Endothelial cell (in vitro differentiated cells): ENCODE measurements at regions not wholly inside any gene's neighbourhood (a gene's known extent, or its start where the extent isn't known, plus 50 kb on each side); places are given as distances from the start of the nearest gene placed in this dataset.
"Not testable (repeated sequence)": the region's sequence is repeated elsewhere in the genome, so short reads cannot be mapped to it uniquely, and the experiment has no call there.

Experiments
- DNase-seq: peaks from one replicate; pipeline ENCODE4 v3.0.0; 2021; ENCODE audit warnings: low spot score
- H3K27ac Mint-ChIP-seq: one replicate; pipeline ENCODE4 v1.8.0; 2021; ENCODE audit warnings: mixed read lengths, inconsistent platforms; ENCODE audit not compliant: unreplicated experiment
- H3K27me3 Mint-ChIP-seq: one replicate; pipeline ENCODE4 v1.8.0; 2021; ENCODE audit warnings: mild to moderate bottlenecking, moderate library complexity, mixed read lengths, inconsistent platforms; ENCODE audit not compliant: unreplicated experiment
- H3K36me3 Mint-ChIP-seq: one replicate; pipeline ENCODE4 v1.8.0; 2021; ENCODE audit warnings: mild to moderate bottlenecking, low read depth, mixed read lengths, inconsistent platforms; ENCODE audit not compliant: unreplicated experiment
- H3K4me1 Mint-ChIP-seq: one replicate; pipeline ENCODE4 v1.8.0; 2021; ENCODE audit warnings: mild to moderate bottlenecking, mixed read lengths, inconsistent platforms; ENCODE audit not compliant: unreplicated experiment
- H3K4me3 Mint-ChIP-seq: one replicate; pipeline ENCODE4 v1.8.0; 2021; ENCODE audit warnings: mild to moderate bottlenecking, mixed read lengths, inconsistent platforms; ENCODE audit not compliant: unreplicated experiment
- H3K9me3 Mint-ChIP-seq: one replicate; pipeline ENCODE4 v1.8.0; 2021; ENCODE audit warnings: mixed read lengths, inconsistent platforms; ENCODE audit not compliant: unreplicated experiment
- TF ChIP-seq, protein P1 (sequence below): fragments of 200-600 bp; sonication (generic); IDR thresholded peaks from one replicate; pipeline ENCODE4 v1.5.0; 2021; ENCODE audit warnings: antibody characterized with exemption; ENCODE audit not compliant: unreplicated experiment

DNA sequence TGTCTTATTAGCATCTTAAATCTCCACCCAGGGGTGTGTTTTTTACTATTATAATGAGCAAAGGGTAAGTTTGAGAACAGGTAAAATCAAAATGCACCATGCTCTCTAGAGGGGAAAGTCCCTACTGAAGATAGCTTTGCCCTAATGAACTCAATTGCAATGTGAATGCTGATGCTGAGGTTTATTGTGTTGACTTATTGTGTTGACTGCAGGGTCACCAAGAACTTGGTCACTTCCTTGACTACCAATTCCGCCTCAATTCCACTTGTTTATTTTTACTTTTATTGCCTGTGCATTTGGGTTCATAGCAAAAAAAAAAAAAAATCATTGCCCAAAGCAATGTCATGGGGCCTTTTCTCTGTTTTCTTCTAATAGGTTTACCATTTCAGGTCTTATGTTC lies 67.7 kb upstream of the SRD5A3 start:
- peaks cover 9% of the 10 kb centered on the region for H3K36me3 Mint-ChIP-seq
- no peak overlapping the region for H3K4me3 Mint-ChIP-seq
- H3K9me3 Mint-ChIP-seq: no peaks in the 10 kb centered on the region
- no peak for DNase-seq
- H3K27ac Mint-ChIP-seq: no peak overlapping the region
- peaks cover 2% of the 10 kb centered on the region for H3K27me3 Mint-ChIP-seq
- TF ChIP-seq, protein P1, sequence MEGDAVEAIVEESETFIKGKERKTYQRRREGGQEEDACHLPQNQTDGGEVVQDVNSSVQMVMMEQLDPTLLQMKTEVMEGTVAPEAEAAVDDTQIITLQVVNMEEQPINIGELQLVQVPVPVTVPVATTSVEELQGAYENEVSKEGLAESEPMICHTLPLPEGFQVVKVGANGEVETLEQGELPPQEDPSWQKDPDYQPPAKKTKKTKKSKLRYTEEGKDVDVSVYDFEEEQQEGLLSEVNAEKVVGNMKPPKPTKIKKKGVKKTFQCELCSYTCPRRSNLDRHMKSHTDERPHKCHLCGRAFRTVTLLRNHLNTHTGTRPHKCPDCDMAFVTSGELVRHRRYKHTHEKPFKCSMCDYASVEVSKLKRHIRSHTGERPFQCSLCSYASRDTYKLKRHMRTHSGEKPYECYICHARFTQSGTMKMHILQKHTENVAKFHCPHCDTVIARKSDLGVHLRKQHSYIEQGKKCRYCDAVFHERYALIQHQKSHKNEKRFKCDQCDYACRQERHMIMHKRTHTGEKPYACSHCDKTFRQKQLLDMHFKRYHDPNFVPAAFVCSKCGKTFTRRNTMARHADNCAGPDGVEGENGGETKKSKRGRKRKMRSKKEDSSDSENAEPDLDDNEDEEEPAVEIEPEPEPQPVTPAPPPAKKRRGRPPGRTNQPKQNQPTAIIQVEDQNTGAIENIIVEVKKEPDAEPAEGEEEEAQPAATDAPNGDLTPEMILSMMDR: no peak
- H3K4me1 Mint-ChIP-seq: peaks cover 13% of the 10 kb centered on the region

DNA sequence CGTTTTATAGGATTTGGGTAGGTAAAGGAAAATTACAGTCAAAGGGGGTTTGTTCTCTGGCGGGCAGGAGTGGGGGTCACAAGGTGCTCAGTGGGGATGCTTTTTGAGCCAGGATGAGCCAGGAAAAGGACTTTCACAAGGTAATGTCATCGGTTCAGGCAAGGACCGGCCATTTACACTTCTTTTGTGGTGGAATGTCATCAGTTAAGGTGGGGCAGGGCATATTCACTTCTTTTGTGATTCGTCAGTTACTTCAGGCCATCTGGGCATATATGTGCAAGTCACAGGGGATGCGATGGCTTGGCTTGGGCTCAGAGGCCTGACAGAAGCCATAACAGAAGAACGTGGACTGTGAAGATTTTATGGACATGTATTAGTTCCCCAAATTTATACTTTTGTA lies 65.6 kb upstream of the SRD5A3 start:
- DNase-seq, H3K4me1 Mint-ChIP-seq, H3K27me3 Mint-ChIP-seq, H3K27ac Mint-ChIP-seq, H3K9me3 Mint-ChIP-seq, H3K36me3 Mint-ChIP-seq, H3K4me3 Mint-ChIP-seq: not testable (repeated sequence)

DNA sequence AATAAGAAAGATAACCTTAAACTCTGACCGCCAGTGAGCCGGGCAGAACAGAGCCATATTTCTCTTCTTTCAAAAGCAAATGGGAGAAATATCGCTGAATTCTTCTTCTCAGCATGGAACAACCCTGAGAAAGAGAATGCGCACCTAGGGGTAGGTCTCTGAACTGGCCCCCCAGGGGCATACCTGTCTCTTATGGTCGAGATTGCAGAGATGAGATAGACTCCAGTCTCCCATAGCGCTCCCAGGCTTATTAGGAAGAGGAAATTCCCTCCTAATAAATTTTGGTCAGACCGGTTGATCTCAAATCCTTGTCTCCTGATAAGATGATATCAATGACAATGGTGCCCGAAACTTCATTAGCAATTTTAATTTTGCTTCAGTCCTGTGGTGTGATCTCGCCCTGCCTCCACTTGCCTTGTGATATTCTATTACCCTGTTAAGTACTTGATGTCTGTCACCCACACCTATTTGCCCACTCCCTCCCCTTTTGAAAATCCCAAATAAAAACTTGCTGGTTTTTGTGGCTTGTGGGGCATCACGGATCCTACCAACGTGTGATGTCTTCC lies 64.8 kb upstream of the SRD5A3 start:
- H3K36me3 Mint-ChIP-seq, H3K27ac Mint-ChIP-seq, H3K27me3 Mint-ChIP-seq, DNase-seq, H3K4me1 Mint-ChIP-seq, H3K4me3 Mint-ChIP-seq, H3K9me3 Mint-ChIP-seq: not testable (repeated sequence)

DNA sequence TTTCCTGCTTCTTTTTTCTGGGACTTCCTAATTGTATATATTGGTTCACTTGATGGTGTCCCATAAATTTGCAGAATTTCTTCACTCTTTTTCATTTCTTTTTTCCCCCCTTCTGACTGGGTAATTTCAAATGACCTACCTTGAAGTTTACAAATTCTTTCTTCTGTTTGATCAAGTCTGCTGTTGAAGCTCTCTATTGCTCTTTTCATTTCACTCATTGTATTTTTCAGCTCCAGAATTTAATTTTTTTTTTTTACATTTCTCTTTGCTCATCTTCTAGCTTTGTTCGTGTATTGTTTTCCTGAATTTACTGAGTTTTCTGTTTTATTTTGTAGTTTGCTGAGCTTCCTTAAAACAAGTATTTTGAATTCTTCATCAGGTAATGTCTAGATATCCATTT lies 61.7 kb upstream of the SRD5A3 start:
- Mint-ChIP-seq H3K27ac (no peak overlapping the region), H3K36me3 (peaks cover 9% of the 10 kb centered on the region), H3K27me3 (no peaks in the 10 kb centered on the region), H3K4me3 (no peak overlapping the region), H3K9me3 (peaks cover 5% of the 10 kb centered on the region), H3K4me1 (no peaks in the 10 kb centered on the region)
- DNase-seq: no peak
- TF ChIP-seq, protein P1: no peak

DNA sequence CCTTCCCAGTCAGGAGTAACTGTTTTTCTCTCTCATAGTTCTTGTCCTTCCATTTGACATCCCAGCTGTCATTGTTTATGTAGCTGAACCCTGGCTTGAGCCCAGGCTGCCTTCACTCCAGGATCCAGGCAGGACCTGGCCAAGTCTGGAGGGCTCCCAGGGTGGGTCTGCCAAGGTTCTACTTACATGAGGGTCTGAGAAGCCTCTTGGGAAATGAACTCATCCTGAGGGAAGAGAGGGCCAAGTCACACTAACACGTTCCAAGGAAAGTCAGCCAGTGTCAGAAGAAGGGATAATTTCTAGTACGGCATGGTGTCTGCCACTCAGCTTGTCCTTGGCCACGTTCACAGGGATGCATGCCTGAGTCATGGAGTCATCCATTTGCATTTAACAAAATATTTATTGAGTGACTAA lies 54.8 kb upstream of the SRD5A3 start:
- Mint-ChIP-seq H3K36me3 (no peaks in the 10 kb centered on the region), H3K27ac (no peak overlapping the region), H3K9me3 (no peaks in the 10 kb centered on the region), H3K4me3 (no peak overlapping the region), H3K4me1 (peaks cover 7% of the 10 kb centered on the region), H3K27me3 (no peaks in the 10 kb centered on the region)
- DNase-seq: no peak
- TF ChIP-seq, protein P1: no peak

DNA sequence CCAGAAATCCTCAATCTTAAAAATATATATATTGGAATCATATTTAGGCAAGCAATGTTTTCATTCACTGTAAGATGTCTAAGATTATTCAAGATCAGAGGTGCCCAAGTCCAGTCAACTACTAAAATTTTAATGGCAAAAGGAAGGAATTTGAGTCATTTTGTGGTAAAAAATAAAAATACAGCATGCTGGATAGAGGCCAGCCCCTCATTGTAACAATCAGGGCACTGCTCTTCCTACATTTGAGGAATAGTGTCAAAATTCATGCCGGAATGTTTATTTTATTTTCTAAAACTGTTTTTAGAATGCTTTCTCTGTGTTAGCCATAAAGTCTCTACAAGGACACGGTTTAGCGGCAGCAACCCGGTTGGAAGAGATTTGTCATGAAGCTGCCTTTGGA lies 49.9 kb upstream of the SRD5A3 start:
- H3K4me1 Mint-ChIP-seq: peaks cover 7% of the 10 kb centered on the region
- no peaks in the 10 kb centered on the region for H3K27me3 Mint-ChIP-seq
- H3K36me3 Mint-ChIP-seq: peaks cover 6% of the 10 kb centered on the region
- H3K9me3 Mint-ChIP-seq: no peaks in the 10 kb centered on the region
- DNase-seq: no peak
- TF ChIP-seq, protein P1: no peak
- H3K27ac Mint-ChIP-seq: no peak overlapping the region
- no peak overlapping the region for H3K4me3 Mint-ChIP-seq
